Vagina (tissue), 2 donors: ENCODE measurements at regions not wholly inside any gene's neighbourhood (a gene's known extent, or its start where the extent isn't known, plus 50 kb on each side); places are given as distances from the start of the nearest gene placed in this dataset.

Source experiments
- CTCF ChIP-seq, 3 experiments: fragments of 450-650 bp in 2 of 3; fragments of 200-600 bp in 1 of 3; sonication (generic) in 1 of 3; IDR thresholded peaks; one replicate each; pipeline ENCODE4 v1.5.1; 2017 to 2019; ENCODE audit warnings: antibody characterized with exemption in 3 of 3, mild to moderate bottlenecking in 2 of 3, moderate library complexity in 2 of 3
- POLR2A ChIP-seq, 2 donors: fragments of 450-650 bp; IDR thresholded peaks; one replicate each; pipeline ENCODE4 v1.6.1; 2017; ENCODE audit warnings: antibody characterized with exemption in 2 of 2, mild to moderate bottlenecking in 2 of 2, moderate library complexity in 2 of 2
- POLR2AphosphoS5 ChIP-seq, 2 donors: sonication (generic); formaldehyde crosslinking; IDR thresholded peaks; one replicate each; pipeline ENCODE4 v1.9.0; 2017; ENCODE audit warnings: antibody characterized with exemption in 2 of 2, mild to moderate bottlenecking in 2 of 2, low read depth in 1 of 2; ENCODE audit not compliant: insufficient read depth in 1 of 2

- TF ChIP-seq CTCF (IDR thresholded peaks at IDR 0.05), result no peak
- TF ChIP-seq POLR2A (IDR thresholded peaks at IDR 0.05), result no peak
- TF ChIP-seq POLR2AphosphoS5 (IDR thresholded peaks at IDR 0.05; ENCODE audit: insufficient read depth in 1 of 2, low read depth in 1 of 2), result no peak
These were observed 100.7 kb upstream of the ATF7IP start for GRCh38 chr12:14264778-14265177.
